CD4-positive, alpha-beta T cell treated with Interferon gamma for 1 hour (primary cell): ENCODE measurements at regions not wholly inside any gene's neighbourhood (a gene's known extent, or its start where the extent isn't known, plus 50 kb on each side); places are given as distances from the start of the nearest gene placed in this dataset.
"Not testable (repeated sequence)": the region's sequence is repeated elsewhere in the genome, so short reads cannot be mapped to it uniquely, and the experiment has no call there.

ENCODE experiments used
- DNase-seq: peaks from one replicate; pipeline ENCODE4 v3.0.0-alpha.2; 2020

- DNase-seq = no peak
Observed at GRCh38 chr12:33593753-33594152, 154.1 kb upstream of the SYT10 start.

GRCh38 chr12:33596061-33596460 lies 156.4 kb upstream of the SYT10 start:
- DNase-seq = no peak

GRCh38 chr12:33596814-33597213 lies 157.2 kb upstream of the SYT10 start:
- no peak for DNase-seq

DNA sequence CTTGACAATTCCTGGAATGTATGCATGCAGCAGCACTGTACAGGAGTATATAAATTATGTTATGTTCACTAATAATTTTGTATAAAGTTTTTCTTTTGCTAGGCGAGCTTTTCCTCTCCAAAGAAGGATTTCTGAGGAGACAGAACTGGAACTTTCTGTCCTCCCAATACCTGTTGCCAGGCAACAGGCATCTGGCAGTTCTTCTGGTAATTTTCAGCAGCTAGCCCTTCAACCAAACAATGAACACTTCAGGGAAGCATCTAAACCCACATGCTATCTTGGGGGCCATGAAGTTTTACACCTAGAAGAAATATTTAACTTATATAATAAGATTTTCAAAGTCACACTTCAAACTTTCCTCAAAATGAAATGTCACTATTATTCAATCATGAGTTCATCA lies 162.9 kb upstream of the SYT10 start:
- DNase-seq = no peak

- no peak for DNase-seq
Observed at GRCh38 chr12:33605757-33606156, 166.1 kb upstream of the SYT10 start.

DNA sequence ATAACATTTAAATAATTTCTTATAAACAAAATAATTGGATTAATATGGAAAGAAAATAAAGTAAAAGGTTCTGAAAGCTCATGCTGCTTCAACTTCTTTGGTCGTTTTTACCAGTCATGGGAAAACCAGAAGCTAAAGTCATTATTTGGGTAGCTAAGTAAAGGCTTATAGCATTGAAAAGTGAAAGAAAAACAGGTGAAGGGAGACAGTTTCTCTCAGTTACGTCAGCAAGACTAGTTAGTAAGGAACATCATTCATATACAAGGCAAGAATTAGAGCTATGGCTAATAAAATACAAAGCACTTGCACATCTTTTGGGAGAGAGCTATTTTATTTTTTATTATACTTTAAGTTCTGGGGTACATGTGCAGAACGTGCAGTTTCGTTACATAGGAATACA lies 170.3 kb upstream of the SYT10 start:
- no peak for DNase-seq

DNA sequence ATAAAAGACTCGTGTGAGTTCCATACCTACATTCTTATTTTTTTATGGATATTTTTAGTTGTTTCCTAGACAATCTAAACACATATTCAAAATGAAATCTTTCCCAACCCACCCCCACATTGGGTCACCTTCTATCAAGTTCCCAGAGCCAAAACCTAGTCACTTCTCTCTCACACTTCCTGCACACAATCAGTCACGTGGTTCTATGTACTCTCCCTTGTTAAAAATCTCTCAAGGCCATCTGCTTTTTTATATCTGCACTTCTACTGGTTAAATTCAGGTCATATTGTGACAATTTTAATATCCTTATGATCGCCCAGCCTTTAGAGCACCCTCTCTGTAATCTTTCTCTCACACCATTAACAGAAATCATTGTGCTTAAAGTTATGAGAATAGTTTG lies 175.0 kb upstream of the SYT10 start:
- no peak for DNase-seq

GRCh38 chr12:33617218-33617617 lies 177.6 kb upstream of the SYT10 start:
- DNase-seq = no peak

DNA sequence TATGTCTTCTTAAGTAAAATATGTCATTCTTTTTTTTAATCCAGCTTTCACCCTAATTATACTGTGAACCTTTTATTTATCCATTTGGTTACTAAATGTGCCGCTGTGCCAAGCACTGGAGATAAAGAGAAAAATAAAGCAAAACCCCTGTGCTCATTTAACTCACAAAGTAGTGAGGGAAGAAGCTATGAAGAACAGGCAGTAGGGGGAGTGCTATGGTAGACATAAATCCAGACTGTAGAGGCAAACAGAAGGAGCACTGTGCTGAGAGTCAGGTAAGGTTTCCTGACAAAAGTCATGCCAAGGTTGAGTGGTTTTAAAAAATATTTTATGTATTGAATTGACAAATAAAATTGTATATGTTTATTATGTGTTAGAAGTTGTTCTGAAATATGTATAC lies 188.5 kb upstream of the SYT10 start:
- no peak for DNase-seq

GRCh38 chr12:33634544-33634943 lies 194.9 kb upstream of the SYT10 start:
- DNase-seq = no peak

DNA sequence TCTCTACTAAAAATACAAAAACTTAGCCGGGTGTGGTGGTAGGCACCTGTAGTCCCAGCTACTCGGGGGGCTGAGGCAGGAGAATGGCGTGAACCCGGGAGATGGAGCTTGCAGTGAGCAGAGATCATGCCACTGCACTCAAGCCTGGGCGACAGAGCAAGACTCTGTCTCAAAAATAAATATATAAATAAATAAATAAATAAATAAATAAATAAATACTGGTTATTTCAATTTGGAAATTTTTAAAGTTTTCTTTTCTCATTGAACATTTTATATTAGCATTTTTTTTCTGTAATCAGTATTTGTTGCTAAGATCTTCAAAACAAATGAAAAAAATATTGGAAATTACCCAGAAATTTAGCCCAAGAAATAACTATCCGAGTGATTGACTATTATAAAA lies 197.3 kb upstream of the SYT10 start:
- DNase-seq = not testable (repeated sequence)

GRCh38 chr12:33639975-33640374 lies 200.4 kb upstream of the SYT10 start:
- no peak for DNase-seq

GRCh38 chr12:33649992-33650391 lies 210.4 kb upstream of the SYT10 start:
- DNase-seq = no peak

- DNase-seq = no peak
Observed at GRCh38 chr12:33650832-33651231, 211.2 kb upstream of the SYT10 start.

- no peak for DNase-seq
Observed at GRCh38 chr12:33653362-33653761, 213.7 kb upstream of the SYT10 start.

DNA sequence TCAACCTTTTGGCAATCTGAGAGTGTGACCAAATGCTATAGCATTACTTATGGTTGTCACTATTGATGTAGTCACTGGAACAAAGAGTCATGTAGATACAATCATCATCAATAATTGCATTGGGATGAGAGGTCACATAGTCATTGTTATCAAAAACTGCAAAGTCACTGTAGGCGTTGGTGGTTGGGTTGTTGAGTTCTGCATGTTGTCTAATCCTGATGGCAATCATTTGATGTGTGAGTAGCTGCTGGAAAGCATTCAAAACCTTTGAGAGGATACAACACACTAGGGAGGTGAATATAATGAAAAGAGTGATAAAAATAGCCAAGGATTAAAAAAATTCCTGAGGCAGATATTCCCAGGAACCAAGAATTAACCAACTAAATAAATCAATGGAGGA lies 214.7 kb upstream of the SYT10 start:
- no peak for DNase-seq

DNA sequence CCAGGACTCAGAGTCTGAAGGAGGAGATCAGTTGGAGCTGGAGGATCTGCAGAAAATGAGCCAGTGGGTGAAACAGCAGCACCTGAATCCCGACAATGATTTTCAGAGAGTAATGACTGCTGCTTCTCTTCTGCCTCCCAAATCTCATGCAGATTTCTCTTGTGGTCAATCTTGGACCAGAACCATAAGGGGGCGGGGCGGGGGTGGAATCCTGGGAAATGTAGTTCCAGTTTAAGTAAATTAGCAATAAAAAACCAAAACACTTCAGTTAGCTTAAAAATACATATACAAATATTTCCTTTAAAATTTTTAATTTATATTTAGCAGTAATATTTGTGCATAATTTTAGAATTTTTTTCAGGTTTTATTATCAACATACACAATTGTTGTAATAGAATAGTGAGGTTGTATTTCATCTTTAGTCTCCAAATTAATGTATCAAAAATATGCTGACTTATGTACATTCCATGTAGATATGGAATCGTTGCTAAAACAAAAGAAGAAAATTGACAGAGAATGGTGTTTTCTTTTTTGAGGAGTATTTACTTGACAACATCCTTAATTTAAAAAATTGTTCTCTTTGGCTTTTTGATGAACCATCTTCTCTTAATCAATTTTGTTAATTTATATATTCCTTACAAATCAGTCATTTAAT lies 223.5 kb upstream of the SYT10 start:
- DNase-seq = no peak

DNA sequence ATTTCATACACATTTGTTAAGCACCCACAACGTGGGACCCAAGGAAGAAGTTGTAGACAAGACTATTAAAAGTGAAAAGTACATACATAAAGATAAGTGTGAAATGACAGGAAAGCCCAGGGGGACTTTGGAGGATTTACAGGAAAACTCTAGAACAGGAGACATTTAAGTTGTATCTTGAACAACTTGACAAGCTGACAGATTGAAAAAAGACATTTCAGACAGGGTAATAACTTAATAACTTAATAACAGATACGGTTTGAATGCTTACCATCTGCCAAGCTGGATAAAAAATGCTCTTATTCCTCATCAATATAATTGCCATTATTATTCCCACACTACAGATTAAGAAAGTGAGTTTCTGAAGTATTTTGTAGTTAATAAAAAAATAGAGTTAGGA lies 229.7 kb upstream of the SYT10 start:
- DNase-seq = no peak

GRCh38 chr12:33670284-33670683 lies 230.7 kb upstream of the SYT10 start:
- no peak for DNase-seq

DNA sequence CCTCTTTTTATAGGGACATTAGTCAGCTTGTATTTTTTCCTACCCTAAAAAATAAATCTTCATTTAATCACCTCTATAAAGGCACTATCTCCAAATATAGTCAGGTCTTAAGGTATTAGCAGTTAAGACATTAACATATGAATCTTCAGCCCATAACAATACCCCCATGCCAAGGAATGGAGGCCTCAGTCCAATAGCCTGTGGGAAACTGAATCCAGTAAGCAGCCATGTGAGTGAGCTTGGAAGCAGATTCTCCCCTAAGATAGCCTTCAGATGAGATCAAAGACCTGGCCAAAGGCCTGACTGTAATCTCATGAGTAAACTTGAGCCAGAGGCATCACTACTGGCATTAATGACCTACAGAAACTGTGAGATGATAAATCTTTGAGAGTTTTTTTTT lies 232.1 kb upstream of the SYT10 start:
- no peak for DNase-seq

DNA sequence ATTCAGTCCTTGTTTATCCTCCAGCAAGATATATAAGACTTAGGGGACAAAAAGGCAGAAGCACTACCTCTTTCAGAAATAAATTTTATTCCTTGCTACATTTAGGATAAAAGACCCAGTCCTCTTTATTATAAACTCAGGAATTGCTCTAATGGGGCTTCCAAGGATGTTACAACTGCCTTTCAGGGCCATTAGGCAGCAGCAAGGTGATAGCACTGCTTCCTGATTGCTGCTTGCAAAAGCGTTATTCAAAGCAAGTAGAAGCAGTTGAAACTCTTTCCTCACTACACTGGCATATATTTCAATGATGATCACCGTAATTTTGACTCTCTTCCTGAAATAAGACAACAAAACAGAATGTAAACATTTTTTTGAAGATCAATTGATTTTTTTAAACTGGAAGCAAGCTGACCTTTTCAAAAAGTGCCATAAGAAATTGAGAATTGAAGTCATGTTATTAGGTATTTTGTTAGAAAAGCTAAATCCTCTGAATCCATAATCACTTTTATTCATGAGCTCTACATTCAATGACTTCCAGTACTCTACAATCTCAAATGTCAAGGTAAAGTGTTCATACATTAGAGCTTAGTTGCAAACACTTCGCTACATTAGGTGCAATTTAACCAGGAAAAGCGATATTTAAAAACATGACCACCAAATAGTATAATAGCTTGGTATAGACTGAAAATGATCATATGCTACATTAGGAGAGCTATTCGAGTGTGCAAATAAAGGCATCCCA lies 233.4 kb upstream of the SYT10 start:
- no peak for DNase-seq

DNA sequence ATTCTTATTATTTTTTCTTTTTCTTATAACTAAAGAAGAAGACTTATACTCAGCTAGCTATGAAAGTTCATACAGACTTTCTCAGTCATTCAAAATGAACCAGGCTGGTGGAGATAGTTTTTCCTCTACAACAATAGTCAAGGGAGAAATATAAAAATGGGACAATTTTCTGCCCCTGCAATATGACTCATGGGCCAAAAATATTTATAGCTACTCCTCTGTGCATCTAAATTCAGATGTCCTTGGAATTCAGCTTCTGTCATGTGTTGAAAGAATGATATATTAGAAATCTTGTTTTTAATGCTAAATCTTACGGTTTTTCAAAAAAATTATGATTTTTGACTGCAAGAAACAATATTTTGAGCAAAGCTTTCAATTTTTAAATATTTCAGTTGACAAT lies 237.2 kb upstream of the SYT10 start:
- DNase-seq = no peak

DNA sequence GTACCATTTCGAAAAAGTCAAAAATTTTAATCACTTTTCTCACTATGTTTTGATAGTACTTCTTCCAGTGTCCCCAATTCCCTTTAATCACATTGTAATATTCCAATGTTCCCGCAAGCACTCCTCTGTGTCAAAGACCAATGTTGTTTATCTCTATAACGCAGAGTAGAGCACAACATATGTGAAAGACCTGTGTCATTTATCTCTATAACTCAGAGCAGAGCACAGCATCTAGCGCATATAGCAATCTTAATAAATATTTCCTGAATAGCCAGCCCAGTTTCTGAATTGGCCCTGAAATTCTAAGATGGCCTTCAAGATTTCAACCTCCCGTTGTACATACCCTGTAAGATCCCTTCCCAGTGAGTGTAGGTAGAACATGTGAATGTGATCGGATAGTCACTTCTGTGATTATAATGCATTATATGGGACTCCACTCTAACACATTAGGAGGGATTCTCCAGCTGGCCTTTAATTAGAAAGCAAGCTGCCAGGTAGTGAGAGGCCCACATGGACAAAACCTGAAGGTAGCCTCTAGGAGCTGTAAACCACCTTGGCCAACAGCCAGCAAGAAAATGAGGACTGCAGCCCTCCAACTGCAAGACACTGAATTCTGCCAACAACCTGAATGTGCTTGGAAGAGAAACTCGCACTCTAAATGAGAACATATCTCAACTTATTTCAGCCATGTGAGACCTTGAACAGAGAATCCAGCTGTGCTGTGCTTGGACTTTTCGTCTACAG lies 238.8 kb upstream of the SYT10 start:
- no peak for DNase-seq

- DNase-seq = no peak
Observed at GRCh38 chr12:33690562-33690961, 250.9 kb upstream of the SYT10 start.
